Ishikawa (cell line): ENCODE measurements at regions not wholly inside any gene's neighbourhood (a gene's known extent, or its start where the extent isn't known, plus 50 kb on each side); places are given as distances from the start of the nearest gene placed in this dataset.

ENCODE experiments used
- CEBPB ChIP-seq: IDR thresholded peaks from 2 replicates; pipeline ENCODE4 v1.6.1; 2012
- NFIC ChIP-seq: IDR thresholded peaks from 2 replicates; pipeline ENCODE4 v1.6.1; 2012
- RAD21 ChIP-seq: IDR thresholded peaks from 2 replicates; pipeline ENCODE4 v1.6.1; 2012; ENCODE audit warnings: low read depth
- TAF1 ChIP-seq: IDR thresholded peaks from 2 replicates; pipeline ENCODE4 v1.6.1; 2012; ENCODE audit warnings: low read depth, mild to moderate bottlenecking
- TF ChIP-seq, protein P1 (sequence below): IDR thresholded peaks from 2 replicates; pipeline ENCODE4 v1.6.1; 2012
- TF ChIP-seq, protein P2 (sequence below): IDR thresholded peaks from 2 replicates; pipeline ENCODE4 v1.6.1; 2012

DNA sequence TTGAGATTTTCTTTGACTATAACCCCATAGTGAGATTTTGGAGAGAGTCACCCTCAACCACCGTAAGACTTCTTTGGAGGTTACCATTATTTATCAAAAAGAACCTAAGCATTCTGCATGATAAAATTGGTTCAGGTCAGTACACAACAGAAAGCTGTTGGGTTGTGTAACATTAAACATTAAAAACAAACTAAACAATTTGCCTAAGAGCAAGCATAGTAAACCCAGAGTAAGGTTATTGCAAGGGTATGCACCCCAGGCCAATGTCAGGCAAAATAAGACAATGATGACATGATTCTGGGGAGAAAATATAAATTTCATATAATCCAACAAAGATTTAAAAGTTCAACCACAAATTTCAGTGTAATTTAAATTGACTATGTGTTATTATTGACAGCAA, 472.4 kb downstream of the SH2D1A start:
- TF ChIP-seq CEBPB (no peak), NFIC (no peak), RAD21 (no peak), TAF1 (no peak)
- TF ChIP-seq, protein P1, sequence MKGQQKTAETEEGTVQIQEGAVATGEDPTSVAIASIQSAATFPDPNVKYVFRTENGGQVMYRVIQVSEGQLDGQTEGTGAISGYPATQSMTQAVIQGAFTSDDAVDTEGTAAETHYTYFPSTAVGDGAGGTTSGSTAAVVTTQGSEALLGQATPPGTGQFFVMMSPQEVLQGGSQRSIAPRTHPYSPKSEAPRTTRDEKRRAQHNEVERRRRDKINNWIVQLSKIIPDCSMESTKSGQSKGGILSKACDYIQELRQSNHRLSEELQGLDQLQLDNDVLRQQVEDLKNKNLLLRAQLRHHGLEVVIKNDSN: no peak
- TF ChIP-seq, protein P2, sequence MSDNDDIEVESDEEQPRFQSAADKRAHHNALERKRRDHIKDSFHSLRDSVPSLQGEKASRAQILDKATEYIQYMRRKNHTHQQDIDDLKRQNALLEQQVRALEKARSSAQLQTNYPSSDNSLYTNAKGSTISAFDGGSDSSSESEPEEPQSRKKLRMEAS: no peak
